HG03571 (cell line): ENCODE measurements at regions not wholly inside any gene's neighbourhood (a gene's known extent, or its start where the extent isn't known, plus 50 kb on each side); places are given as distances from the start of the nearest gene placed in this dataset.

Experiments used
- ATAC-seq: cut with Tn5 transposase; IDR thresholded peaks from one replicate; pipeline ENCODE4 v1.9.1; 2021; ENCODE audit not compliant: unreplicated experiment

DNA sequence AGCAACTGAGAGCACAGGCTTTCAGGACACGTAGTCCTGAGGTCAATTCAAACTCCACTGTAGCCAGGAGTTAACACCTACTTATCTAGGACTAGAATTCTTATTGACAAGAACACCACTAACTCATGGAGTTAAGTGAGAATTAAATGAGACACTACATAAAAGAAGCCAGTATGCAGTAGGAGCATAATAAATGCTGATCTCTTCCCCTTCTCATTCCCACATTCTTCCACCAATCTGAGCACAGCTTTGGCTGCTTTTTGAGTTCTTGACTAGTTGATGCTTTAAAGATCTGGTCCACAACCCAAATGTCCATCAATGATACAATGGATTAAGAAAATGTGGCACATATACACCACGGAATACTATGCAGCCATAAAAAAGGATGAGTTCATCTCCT, 55.2 kb downstream of the TTC32 start:
- ATAC-seq, result no peak

DNA sequence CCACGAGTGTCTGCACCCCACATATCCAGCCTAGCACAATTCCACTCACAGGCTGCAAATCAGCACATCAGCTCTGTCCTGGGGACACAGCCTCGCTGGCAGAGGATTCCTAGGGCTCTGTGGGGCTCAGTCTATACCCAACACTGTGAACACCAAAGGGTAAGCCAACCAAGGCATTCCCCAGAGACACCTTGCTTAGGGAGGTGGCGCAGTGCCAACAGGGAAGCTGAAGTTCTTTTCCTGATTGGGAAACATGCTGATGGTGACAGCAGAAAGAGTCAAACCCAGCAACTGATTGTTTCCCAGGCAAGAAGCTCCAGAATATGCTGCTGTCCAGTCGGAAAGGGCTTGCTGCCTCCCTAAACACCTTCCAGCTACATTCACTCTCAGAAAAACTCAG, 55.8 kb downstream of the TTC32 start:
- ATAC-seq, result no peak

DNA sequence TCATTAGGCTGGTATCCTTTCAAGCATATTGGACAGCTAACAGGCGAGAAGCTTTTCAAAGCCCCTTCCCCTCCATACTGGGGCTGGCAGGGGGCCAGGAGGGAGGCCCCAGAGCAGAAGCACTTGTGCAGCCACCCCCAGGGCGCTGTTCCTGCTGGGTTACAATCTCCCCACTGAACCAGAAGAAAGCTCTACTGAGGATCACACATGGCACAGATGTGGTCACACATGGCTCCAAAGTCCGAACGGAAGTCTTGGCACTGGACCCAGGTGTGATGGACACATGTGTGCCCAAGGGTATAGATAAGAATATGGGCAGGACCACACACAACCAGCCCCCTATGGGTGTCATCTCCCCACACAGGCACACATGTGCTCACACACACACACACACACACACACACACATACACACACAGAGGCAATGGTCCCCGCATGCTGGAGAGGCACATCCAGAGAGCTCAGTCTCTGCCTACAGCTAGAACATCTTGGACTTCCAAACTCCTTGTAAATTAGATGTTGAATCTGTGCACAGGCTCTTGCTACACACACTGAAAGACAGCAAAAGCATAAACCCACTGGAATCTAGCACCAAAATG, 56.4 kb downstream of the TTC32 start:
- no peak for ATAC-seq

DNA sequence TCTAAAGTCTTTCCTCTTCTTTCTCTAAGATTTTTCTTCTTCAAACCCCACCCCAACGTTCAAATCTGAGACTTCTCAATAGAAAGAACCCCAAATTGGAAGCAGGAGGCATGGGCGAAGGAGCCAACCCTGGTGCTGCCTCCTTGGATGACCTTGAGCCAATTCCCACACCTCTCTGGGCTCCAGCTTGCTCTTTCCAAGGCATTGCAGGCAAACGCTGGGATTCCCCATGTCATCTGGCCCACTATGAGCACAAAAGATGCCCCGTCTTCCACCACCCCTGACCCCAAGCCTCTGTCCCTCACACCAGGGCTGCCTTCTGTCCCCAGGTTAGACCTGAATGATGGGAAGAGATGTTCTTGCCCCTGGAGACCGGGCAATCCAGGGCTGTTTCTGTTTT, 57.0 kb downstream of the TTC32 start:
- ATAC-seq, result no peak

DNA sequence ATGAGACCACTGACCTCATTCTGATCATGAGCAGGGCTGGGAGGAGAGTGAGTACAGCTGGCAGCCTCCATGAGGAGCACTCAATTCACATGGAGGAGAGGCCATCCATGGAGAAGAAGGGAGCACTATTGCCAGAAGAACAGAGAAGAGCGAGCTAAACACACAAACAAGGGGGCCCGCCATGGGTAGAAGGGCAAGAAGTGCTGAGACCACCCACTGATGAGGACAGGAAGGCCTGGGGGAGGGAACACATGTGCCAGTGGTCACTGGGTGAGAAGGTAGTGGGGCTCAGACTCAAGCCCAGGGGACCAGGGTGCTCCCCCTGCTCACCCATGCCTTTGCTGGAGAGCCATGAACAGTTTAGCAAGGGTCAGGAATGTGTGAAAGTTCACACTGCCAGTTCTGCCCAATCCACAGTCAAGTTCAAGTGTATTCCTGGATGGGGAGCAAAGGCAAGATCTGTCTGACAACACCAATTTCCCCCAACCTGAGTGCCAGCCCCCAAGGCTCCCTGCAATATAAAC, 57.7 kb downstream of the TTC32 start:
- no peak for ATAC-seq

DNA sequence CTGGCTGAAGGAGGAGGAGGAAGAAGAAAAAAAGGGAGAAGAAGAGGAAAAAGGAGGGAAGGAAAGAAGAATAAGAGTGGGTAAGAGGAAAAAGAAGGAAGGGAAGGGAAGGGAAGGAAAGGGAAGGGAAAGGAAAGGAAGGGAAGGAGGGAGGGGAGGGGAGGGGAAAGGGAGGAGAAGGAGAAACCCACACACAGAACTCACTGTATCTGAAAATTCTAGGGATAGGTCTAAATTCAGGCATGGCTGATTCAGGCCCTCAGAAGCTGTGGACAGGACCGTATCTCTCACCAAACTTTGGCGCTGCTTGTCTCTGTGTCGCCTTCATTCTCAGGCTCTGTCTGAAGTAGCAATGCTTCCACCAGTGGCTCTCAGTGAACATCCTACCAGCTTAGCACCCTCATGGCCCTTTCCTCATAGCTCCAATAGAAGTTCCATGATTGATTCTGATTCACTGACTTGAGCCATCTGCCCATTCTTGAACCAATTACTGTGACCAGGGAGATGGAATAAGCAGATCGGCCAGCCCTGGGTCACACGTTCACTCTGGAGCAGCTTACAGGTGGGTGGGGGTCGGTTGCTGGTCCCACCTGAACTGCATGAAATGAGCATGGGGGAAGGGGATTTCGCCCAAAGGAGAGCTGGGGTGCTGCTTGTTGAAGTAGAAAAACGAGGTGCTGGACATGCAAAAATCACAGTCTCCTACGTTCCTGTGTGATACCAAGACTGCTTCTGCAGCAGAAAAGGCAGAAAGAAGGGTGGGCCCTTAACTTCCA, 59.7 kb downstream of the TTC32 start:
- no peak for ATAC-seq

DNA sequence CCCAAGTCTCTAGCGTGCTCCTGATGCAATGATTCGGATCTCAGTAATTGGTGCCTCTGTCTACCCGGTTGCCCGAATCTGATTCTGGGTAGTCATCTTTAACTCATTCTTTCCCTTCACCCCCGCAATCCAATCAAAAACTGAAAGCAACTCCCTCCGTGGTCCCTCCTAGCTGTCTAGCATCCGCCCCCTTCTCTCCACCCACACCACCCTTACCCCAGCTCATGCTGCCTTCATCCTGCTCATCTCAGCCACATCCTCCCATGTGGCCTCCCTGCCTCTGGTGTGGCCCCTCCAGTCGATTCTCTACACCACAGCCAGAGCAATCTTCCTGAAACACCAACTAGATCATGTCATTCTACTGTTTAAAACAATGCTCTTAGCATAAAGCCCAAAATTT, 62.3 kb downstream of the TTC32 start:
- ATAC-seq, result no peak

DNA sequence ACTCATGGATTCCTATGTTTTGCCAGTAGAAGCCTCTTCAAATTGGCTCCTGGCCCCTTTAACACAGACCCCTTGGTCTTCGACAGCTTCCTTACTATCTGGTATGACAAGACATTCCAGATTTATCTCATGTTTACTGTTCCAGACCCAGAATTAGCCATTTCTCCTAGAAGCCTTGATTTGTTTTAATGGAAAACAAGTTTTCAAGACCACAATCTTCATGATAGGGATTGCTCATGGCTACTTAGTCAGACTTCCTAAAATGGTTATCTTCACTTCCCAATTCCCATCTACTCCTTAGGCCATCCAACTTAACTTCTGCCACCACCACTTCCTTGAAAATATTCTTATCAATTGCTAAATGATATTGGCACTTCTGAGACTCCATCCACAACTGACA, 63.2 kb downstream of the TTC32 start:
- ATAC-seq, result no peak

DNA sequence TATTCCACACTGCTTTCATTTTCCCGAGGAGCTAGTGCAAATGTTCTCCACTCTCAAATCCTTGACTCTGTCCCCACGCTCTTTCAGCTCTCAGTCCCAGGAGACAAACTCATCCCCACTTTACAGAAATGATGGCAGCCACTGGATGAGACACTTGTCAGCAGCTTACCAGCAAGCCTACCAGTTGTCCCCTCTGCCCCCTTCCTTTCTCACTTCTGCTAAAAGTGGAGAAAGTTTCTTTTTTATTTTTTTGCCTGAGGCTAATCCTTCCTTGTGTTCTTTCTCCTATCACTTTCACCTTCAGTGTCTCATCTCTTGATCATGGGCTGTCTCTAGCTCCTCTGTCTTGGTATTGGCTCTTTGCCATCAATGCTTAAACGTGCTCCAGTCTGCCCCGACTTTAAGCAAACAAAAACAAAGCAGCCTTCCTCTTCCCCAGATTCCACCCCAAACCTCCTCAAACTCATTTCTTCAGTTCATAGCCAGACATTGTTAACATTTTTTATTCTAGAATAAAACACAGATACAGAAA, 64.5 kb downstream of the TTC32 start:
- no peak for ATAC-seq

DNA sequence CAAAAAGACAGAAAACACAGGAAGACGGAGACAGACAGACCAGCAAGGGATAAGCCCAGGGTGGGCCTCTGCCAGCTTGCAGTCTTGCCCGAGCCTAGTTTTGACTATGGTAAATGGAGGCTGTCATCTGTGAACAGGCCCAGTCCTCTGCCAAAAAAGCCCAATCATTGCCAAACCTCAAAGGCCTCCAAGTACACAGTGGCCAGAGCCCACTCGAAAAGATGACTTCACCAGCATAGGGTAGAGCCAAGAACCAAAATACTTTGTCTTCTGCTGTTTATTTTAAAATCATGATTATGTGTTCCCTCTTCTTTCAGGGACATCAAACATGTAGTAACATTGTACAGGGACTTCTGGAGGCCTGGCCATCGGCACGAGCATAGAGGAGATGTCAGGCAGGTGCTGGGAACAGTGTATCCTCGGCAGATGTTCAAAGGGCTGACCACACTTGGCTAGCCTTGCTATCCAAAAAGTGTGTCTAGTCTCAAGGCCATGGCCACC, 66.0 kb downstream of the TTC32 start:
- ATAC-seq, result no peak

DNA sequence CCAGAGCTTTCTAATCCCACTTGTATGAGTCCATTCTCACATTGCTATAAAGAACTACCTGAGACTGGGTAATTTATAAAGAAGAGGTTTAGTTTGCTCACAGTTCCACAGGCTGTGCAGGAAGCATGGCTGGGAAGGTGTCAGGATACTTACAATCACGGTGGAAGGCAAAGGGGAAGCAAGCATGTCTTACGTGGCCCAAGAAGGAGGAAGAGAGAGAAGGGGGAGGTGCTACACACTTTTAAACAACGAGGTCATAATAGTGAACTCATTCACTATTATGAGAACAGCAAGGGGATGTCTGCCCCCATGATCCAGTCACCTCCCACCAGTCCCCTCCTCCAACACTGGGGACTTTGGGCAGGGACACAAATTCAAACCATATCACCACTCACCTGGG, 67.8 kb downstream of the TTC32 start:
- no peak for ATAC-seq

DNA sequence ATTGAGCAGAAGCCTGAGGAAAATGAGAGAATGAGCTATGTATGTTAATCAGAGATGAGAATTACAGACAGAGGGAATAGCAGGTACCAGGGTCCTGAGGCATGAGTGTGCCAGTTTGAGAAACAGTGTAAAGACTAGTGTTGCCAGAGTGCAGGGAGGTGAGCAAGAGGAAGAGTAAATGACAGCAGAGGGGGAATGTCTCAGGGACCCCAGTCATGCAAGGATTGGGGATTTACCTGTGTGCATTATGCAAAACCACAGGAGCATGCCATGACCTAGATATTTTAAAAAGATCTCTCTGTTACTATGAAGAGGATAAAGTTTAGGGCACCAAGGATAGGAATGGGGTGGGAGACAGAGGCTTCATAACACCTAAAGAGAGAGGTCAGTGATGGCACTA, 72.1 kb downstream of the TTC32 start:
- no peak for ATAC-seq

DNA sequence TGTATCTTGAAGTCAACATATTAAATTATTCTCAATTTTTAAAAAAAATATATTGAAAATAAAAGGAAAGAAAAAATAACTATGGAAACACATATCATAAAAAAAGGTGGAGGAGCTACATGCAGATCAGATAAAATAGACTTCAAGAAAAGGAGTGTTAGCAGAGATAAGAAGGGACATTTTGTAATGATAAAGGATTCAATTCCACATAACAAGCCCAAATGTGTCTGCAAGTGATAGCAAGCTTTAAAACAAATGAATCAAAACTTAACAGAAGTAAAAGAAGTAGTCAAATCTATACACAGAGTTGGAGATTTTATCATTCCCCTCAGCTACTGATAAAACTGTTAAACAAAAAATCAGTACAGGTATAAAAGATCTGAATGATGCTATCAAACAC, 74.9 kb downstream of the TTC32 start:
- ATAC-seq, result no peak

DNA sequence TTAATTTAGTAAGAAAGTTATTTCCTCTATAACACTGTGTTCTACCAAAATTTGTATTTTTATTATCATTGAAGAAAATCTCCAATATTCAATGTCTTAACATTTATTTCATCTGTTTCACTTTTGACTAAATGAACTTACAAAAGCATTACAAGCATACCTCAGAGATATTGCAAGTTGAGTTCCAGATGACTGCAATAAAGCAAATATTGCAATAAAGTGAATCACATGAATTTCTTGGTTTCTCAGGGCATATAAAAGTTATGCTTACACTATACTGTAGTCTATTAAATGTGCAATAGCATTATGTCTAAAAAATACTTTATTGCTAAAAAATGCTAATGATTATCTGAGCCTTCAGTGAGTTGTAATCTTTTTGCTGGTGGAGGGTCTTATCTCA, 78.3 kb downstream of the TTC32 start:
- no peak for ATAC-seq

DNA sequence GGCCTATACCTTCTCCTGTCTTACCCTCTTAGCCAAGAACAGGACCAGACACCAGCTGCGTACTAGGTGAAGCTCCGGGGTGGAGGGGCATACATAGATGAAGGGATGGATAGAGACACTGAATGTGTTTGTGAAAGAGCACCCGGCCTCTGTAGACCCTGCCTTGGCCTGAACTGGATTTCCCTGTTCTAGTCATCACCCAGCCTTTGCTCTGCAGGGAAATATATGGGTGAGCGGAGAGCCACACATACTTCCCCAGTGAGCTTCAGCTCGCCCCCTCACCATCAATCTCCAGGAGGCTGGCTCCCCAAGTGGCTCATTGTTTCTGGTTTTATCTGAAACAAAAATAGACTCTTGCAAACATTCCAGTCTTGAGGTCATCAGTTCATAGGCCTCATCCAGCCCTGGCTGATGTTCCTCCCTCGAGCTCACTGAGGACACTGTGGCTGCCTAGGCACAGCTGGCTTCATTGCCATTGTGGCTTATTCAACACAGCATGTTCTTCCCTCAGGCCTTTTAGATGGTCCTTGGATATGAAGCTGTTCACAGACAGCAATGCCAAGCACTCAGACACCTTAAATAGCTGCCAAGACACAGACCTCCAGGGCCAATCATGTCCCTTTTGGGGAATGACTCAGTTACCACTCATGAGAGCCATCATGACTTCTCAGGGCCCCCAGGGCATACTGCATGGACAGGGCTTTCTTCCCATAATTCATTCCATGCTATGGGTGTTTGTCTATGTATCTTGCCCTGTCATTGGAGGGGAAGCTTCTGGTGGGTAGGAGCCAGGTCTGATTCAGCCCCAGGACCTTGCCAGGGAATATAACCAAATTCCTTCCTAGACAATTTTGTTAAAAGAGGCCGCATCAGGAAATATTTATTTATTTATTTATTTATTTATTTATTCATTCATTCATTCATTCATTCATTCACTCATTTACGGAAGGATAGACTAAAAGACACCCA, 82.4 kb downstream of the TTC32 start:
- ATAC-seq, result no peak

DNA sequence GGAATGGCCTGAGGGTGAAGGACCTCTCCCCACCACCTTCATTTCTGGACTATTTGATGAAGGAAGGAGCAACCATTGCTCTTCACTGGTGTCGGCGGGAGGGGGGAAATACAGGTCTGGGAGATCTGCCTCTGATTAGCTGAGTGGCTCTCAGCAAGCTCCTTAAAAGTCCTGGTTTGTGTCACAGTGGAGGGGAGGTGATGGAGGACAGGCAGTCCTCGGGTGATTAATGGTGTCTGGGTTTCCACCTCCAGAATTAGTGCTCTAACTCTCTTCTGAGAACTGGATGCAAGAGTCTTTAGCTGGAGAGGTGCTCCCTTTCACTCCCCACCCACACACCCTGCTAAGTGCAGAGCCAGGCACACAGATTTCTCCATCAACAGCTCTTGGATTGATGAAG, 83.2 kb downstream of the TTC32 start:
- no peak for ATAC-seq

DNA sequence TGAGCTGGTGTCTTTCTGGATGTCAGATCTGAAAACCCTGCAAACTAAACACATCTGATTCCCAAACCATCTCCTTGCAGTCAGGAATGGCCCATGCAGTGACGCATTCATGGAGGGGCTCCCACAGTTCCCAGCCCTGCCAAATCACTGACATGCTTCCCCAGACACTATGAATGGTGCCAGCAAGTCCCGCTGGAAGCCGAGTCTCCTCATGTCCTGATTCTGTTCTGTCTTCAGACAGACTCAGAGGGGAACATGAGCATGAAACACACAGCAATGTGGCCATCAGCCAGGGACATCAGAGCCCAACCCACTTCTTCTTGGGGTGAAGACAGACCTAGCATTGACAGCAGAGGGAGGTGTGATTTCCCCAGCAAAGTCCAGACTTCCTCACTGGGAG, 83.7 kb downstream of the TTC32 start:
- ATAC-seq, result no peak

DNA sequence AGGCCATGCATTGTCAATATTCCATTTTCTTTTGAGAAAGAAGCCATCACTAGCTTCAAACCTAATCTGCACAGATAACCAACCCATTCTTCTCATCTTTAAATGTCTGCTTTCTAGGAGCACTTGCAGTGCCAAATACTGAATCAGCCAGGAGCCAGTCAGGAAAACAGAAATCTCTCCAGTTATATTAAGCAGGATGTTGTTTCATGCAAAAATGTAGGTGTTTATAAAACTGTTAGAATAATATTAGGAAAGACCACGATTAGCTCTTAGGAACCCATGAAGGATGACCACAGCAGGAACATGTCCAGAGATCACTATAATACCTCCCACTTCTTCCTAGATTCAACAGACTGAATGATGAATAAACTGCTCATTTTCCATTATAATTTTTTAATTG, 86.0 kb downstream of the TTC32 start:
- no peak for ATAC-seq

DNA sequence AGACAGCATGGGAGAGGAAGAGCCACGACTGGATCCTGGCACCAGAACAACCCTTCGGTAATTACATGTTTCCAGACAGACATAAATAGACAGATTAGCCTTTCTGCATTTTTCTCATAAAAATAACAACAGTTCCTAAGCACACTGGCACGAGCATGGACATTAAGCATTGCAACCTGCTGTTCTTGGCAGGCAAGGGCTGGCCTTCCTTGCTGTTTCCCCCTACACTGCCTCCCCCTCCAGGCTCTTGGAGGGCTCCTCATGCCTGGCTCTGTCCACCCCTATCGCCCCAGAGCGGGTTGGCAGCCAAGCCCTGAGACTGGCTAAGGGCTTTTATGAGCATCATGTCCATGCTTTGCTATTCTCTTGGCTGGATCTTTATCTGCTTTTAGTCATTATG, 89.6 kb downstream of the TTC32 start:
- ATAC-seq, result no peak

DNA sequence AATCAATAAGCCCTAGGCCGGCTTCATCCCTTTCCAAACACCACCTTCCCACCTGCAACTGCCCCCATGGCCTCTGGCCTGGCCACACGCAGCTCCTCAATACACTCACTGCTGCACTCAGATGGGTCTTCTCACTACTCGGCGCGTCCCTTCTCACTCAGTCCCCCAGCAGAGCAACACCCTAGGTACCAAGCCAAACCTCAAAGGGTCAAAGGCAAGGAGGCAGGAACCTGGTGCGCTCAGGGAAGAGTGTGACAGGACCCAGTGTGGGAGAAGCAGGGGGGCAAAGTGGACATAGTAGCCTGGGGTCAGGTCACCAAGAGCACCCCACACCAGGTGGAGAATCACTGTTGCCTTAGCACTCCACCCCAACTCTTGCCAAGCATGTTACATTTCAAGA, 90.6 kb downstream of the TTC32 start:
- ATAC-seq, result no peak

DNA sequence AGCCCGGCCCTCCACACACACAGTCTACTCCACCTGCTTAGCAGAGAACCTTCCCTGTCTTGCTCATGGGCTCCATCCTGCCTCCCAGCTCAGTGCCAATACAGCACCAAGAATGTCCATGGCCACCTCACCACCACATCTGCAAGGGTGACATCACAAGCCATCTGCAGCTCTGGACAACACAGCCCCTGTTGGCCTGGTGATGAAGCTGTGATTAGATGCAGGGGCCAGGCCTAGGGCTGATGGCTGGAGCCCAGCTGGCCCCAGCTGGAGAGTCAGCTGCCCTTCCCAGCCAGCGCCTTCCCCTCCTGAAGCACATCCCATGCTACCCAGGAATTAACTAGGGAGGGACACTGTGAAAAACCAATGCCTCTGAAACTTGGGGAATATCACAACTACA, 91.1 kb downstream of the TTC32 start:
- no peak for ATAC-seq
